ENCODE measurements at regions not wholly inside any gene's neighbourhood (a gene's known extent, or its start where the extent isn't known, plus 50 kb on each side); places are given as distances from the start of the nearest gene placed in this dataset.

DNA sequence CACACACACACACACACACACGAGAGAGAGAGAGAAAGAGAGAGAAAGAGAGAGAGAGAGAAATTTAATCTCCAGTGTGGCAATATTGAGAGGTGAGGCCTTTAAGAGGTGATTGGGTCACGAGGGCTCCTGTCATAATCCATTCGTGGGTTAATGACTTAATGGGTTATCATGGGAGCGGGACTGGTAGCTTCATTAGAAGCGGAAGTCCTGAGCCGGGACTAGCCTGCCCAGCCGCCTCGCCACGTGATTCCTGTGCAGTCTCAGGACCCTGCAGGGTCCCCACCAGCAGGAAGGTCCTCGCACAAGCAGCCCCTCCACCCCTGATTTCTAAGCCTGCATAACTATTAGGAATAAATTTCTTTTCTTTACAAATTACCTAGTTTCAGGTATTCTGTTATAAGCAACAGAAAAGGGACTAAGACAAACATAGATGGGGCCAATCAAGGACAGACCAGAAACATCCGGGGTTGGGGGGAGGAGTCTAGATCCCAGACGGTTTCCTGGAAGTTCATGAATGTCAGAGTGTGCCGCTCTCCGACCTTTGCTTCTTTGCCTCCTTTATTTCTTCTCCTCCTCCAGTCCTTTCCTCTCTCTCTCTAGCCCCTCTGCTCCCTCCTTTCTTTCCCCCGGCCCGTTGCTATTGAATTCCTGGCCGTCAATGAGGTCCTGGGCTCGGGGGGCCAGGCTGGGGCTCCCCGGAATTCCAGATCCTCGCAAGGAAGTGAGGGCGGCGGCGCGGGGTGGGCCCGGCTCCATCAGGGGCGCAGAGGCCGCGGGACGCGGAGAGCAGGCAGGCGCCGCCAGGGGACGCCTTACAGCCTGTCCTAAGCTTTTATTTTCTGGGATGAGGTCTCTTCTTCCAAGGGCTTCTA is 146.8 kb downstream of the CYP26A1 start:
- DNase-seq (ENCODE audit: extremely low read depth, low read depth): no peak
- TF ChIP-seq CTCF (IDR thresholded peaks at IDR 0.05; ENCODE audit: low read depth, low read length): no peak

DNA sequence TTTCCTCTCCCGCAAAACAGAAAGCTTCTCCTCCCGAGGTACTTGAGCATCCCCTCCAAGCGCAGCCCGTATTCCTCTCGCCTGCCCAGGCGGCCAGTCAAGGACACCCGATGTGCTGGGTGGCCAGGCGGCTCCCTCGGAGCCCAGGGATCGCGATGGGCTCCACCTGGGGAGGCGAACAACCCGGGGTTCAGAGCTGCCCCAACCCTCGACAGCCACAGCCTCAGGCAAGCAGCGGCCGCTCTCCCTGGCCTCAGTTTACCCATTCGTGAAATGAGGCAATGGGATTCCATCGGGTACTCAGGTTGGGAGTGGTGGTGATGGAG is 147.4 kb downstream of the CYP26A1 start:
- DNase-seq (ENCODE audit: extremely low read depth, low read depth): no peak
- TF ChIP-seq CTCF (IDR thresholded peaks at IDR 0.05; ENCODE audit: low read depth, low read length): no peak

GRCh38 chr10:93221521-93221920 is 147.8 kb downstream of the CYP26A1 start:
- no peak for TF ChIP-seq CTCF (IDR thresholded peaks at IDR 0.05; ENCODE audit: low read depth, low read length)
- no peak for DNase-seq (ENCODE audit: extremely low read depth, low read depth)

DNA sequence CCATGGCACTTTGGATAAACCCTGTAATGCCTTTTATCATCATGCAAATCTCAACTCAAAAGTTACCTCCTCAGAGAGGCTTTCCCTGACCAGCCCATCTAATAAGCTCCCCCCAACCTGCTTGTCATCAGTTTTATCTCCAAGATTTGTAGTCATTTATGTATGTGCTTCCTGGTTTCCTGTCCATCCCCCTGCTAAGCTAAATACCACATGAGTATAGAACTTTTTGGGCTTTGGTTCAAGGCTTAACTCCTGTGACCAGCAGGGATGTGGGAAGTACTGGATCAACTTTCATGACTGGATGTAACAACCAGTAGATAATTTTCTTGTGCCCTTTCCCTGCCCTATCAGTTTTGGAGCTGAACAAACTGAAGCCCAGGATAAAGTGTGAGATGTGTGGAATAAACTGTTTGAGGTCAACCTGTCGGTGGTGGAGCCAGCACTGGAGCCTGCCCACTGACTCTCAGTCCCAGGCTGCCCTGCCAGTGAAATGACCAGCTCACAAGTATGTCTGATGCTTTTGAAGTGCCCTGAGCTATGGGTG is 148.6 kb downstream of the CYP26A1 start:
- DNase-seq (ENCODE audit: extremely low read depth, low read depth): no peak
- no peak for TF ChIP-seq CTCF (IDR thresholded peaks at IDR 0.05; ENCODE audit: low read depth, low read length)

GRCh38 chr10:93222876-93223275 is 149.2 kb downstream of the CYP26A1 start:
- DNase-seq (ENCODE audit: extremely low read depth, low read depth): no peak
- no peak for TF ChIP-seq CTCF (IDR thresholded peaks at IDR 0.05; ENCODE audit: low read depth, low read length)

DNA sequence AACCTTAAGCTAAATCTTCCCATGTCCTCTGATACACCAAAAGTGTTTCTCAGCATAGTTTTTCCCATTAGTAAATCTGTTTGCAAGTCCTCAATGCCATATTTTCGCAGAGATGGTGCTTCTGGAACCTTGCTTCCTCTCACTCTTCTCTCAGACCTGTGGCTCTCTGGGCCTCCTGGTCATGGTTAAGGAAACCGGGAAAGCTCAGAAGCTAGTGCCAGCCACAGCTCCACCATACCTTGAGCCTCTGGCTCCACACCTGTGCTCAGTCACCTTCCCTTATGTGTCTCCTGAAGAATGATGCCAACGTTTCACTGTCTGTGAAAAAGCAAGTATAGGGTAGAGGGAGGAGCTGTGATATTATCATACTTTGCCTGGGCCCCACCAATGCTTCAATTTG is 149.6 kb downstream of the CYP26A1 start:
- no peak for TF ChIP-seq CTCF (IDR thresholded peaks at IDR 0.05; ENCODE audit: low read depth, low read length)
- DNase-seq (ENCODE audit: extremely low read depth, low read depth): no peak

DNA sequence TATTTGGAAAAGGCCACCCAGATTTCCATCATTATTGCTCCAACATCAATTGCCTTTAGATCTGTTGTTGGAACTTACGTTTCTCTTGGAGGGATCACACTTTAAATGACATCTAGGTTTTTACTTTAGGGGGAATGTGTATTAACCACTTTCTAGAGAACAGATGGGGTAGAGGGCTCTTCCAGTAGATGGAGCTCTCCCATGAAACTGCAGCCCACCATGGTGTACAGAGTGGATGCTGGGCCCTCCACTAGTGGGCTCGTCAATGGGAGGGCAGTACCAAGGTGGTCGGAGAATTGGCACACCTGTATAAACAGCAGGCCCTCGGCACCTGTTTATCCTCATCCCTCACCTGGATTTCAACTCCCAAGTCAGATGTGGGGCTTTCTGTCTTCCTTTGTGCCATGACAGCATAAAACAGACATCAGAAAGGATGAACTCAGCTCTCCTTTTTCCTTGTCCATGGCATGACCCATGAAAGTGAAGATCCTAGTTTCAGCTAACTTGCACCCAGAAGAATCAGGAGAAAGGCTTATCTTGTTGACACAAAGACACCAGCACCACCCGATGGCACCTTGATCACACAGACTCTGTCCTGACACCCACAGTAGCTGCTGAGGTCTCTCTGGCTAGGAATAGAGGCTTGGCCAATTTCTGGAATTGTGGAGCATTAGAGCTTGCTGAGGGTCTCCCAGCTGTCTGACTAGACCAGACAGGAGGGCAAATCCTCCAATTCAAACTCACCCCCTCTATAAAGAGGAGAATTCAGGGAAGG is 150.5 kb downstream of the CYP26A1 start:
- TF ChIP-seq CTCF (IDR thresholded peaks at IDR 0.05; ENCODE audit: low read depth, low read length): no peak
- DNase-seq (ENCODE audit: extremely low read depth, low read depth): no peak

Measured in AG09319 (cell line).